ENCODE measurements at regions not wholly inside any gene's neighbourhood (a gene's known extent, or its start where the extent isn't known, plus 50 kb on each side); places are given as distances from the start of the nearest gene placed in this dataset.

GRCh38 chr6:100185615-100186014, 191.6 kb upstream of the MCHR2 start:
- H3K4me3 Mint-ChIP-seq, result no peak overlapping the region
- no peaks in the 10 kb centered on the region for H3K27me3 Mint-ChIP-seq
- no peak overlapping the region for H3K27ac Mint-ChIP-seq
- H3K36me3 Mint-ChIP-seq, result no peaks in the 10 kb centered on the region
- no peaks in the 10 kb centered on the region for H3K4me1 Mint-ChIP-seq
- H3K9me3 Mint-ChIP-seq, result no peaks in the 10 kb centered on the region

DNA sequence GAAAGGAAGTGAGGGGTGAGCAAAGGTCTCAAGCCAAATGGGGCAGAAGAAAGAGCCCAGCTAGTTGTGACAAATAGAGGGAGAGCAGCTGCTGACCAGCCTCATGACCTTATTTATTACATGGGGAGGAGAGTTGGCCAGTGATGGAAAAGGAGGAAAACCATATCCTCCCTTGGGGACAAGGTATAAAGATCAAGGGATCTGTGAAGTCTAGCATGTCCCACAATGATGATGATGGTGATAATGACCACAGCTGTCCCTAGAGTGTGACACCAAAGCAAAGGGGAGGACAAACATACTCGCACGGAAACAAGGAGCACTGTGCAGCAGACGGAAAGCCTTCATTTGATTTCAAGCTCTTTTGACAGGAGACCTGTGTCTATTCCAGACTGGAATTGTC, 190.4 kb upstream of the MCHR2 start:
- Mint-ChIP-seq H3K9me3 (no peaks in the 10 kb centered on the region), H3K27ac (no peak overlapping the region), H3K4me1 (no peaks in the 10 kb centered on the region), H3K4me3 (no peak overlapping the region), H3K27me3 (no peaks in the 10 kb centered on the region), H3K36me3 (no peaks in the 10 kb centered on the region)

GRCh38 chr6:100182313-100182712, 188.3 kb upstream of the MCHR2 start:
- H3K9me3 Mint-ChIP-seq, result no peaks in the 10 kb centered on the region
- no peak overlapping the region for H3K27ac Mint-ChIP-seq
- H3K4me3 Mint-ChIP-seq, result no peak overlapping the region
- H3K4me1 Mint-ChIP-seq, result no peaks in the 10 kb centered on the region
- H3K27me3 Mint-ChIP-seq, result peaks cover 1% of the 10 kb centered on the region
- no peaks in the 10 kb centered on the region for H3K36me3 Mint-ChIP-seq

DNA sequence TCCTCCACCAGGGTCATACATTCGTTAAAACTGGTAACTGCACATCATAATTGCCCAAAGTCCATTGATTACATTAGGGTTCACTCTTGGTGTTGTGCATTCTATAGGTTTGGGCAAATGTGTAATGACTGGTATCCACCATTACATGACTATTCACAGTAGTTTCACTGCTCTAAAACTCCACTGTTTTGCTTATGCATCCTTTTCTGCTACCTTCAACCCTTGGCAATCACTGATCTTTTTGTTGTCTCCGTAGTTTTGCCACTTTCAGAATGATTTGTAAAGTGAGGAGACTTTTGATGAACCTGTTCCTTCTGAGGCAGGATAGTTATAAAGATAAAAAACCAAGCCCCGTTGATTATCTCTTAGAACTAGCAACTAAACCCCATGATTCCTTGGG, 187.3 kb upstream of the MCHR2 start:
- H3K27ac Mint-ChIP-seq, result no peak overlapping the region
- H3K27me3 Mint-ChIP-seq, result peaks cover 1% of the 10 kb centered on the region
- H3K4me1 Mint-ChIP-seq, result no peaks in the 10 kb centered on the region
- H3K9me3 Mint-ChIP-seq, result no peaks in the 10 kb centered on the region
- no peak overlapping the region for H3K4me3 Mint-ChIP-seq
- H3K36me3 Mint-ChIP-seq, result no peaks in the 10 kb centered on the region

DNA sequence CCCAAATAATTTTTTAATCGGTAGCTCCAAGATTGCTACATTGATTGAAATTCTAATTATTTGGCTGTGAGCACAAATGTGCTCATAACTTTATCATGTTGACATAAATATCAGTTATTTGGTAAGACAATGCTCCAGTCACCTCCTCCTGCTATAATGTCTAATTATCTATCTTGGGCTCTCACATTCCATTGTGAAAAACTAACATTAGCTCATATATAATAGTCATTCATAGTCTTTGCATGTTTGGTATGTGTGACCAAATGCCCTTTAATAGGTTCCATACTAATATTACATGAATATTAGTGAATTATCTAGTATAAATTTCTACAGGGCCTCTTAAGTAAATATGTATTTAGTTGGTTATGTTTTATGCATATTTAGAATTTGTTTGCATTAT, 185.6 kb upstream of the MCHR2 start:
- Mint-ChIP-seq H3K27me3 (peaks cover 1% of the 10 kb centered on the region), H3K36me3 (no peaks in the 10 kb centered on the region), H3K9me3 (no peaks in the 10 kb centered on the region), H3K4me1 (no peaks in the 10 kb centered on the region), H3K4me3 (no peak overlapping the region), H3K27ac (no peak overlapping the region)

- Mint-ChIP-seq H3K9me3 (no peaks in the 10 kb centered on the region), H3K4me1 (no peaks in the 10 kb centered on the region), H3K27ac (no peak overlapping the region), H3K4me3 (no peak overlapping the region), H3K27me3 (peaks cover 1% of the 10 kb centered on the region), H3K36me3 (no peaks in the 10 kb centered on the region)
Observed at GRCh38 chr6:100177956-100178355, 183.9 kb upstream of the MCHR2 start.

GRCh38 chr6:100176951-100177710, 183.1 kb upstream of the MCHR2 start:
- Mint-ChIP-seq H3K36me3 (no peaks in the 10 kb centered on the region), H3K4me3 (no peak overlapping the region), H3K4me1 (no peaks in the 10 kb centered on the region), H3K27ac (no peak overlapping the region), H3K9me3 (no peaks in the 10 kb centered on the region), H3K27me3 (peaks cover 1% of the 10 kb centered on the region)

DNA sequence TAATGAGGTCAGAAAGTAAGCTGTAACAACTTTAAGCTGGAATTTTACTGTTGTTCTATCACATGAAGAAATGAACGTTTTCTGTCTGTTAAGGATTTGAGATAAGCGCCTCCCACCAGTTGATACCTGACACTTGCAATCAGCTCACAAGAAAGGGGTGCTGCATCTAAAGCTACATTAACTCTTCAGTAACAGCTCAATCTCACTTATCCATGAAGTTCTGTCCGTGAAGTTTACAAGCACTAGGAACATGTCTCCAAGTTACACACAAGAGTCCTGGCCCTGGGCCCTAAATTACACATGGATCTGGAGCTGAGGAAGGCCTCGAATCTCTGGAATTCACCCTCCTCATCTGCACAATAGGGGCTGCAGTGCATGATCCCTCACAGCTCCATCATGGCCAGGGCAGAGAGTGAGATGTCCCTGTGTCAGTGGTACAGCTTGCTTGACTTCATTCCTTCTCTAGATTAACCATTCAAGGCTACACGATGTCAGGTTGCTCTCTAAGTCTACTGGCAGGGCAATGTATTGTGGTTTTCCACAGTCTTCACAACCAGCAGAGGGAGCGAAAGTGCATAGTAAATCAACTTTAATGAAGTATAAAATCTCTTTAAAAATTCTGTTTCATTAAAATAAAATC, 182.4 kb upstream of the MCHR2 start:
- Mint-ChIP-seq H3K27ac (no peak overlapping the region), H3K27me3 (peaks cover 1% of the 10 kb centered on the region), H3K4me3 (no peak overlapping the region), H3K4me1 (no peaks in the 10 kb centered on the region), H3K36me3 (no peaks in the 10 kb centered on the region), H3K9me3 (no peaks in the 10 kb centered on the region)

DNA sequence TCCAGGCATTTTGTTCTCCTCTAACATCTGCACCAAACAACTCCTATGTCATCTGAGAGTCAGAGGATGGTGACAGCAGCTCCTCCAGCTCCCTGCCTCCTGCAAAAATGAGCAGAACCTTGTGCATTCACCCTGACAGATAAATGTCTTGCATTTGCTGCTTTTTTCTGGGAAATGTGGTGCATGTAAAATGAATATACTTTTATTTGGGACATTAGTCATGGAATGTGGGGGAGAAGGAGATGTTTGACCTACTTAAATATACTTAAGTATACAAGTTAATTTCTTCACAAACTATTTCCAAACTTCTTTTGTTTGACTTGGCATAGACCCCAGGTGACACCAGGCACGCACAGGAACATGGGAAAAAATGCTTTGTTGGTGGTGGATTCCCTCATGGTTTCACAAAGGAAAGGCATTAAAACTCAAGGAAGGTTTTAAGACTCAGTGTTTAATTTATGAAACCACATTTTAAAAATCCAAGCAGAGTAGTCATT, 181.8 kb upstream of the MCHR2 start:
- H3K36me3 Mint-ChIP-seq, result no peaks in the 10 kb centered on the region
- peaks cover 1% of the 10 kb centered on the region for H3K27me3 Mint-ChIP-seq
- H3K27ac Mint-ChIP-seq, result no peak overlapping the region
- H3K4me3 Mint-ChIP-seq, result no peak overlapping the region
- H3K4me1 Mint-ChIP-seq, result no peaks in the 10 kb centered on the region
- H3K9me3 Mint-ChIP-seq, result no peaks in the 10 kb centered on the region

DNA sequence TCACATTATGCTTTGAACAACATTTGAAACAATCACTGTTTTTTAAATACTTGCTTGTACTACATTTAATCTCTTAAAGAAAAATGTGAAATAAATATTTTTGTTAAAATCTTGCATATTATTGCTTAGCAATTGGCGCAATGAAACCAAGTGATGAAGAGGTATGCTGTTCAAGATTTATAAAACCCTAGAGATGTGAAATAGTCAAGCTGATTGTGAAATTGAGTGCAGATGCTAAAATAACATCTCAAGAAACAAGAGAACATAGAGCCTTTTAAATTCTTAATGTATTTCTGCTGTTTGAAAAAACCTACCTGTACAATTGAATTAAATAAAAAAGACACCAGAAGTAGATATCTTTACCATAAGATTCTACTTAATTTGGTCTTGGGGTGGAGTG, 179.2 kb upstream of the MCHR2 start:
- Mint-ChIP-seq H3K27me3 (peaks cover 2% of the 10 kb centered on the region), H3K4me3 (no peak overlapping the region), H3K4me1 (no peaks in the 10 kb centered on the region), H3K9me3 (no peaks in the 10 kb centered on the region), H3K27ac (no peak overlapping the region), H3K36me3 (no peaks in the 10 kb centered on the region)

GRCh38 chr6:100172322-100172713, 178.3 kb upstream of the MCHR2 start:
- Mint-ChIP-seq H3K4me3 (no peak overlapping the region), H3K27me3 (peaks cover 2% of the 10 kb centered on the region), H3K36me3 (no peaks in the 10 kb centered on the region), H3K4me1 (no peaks in the 10 kb centered on the region), H3K9me3 (no peaks in the 10 kb centered on the region), H3K27ac (no peak overlapping the region)

DNA sequence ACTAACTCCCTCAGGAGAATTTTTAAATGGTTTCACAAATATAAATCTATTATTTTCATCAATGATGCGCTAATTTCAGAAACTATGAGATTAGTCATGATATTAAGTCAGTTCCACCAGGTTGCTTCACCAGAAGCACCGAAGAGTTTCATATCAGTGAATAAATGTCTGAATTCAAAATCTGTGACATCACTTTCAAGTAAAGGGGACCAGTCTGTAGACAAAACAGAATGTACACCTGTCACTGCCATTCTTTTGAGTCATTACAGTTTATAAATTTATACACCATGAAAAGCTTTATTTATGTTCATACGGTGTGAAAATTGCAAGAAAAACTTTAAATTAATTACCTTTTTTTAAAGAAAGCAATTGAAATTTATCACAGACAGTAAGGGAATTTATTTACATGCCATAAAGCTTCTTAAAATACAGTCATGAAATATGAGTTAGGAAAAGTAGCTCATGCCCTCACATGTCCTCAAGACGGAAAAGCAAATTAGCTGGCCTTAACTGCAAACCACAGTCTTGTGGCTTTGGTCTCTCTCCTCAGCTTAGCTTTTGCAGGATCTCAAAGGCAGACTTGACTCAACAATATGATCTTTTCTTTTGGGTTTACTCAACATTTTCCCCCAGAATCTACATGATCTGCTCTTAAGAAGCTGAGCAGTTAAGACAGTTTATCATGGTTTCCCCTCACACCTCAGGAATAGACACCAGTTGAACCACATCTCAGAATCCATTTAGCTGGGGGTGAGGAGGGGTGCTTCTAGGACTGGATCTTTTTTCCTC, 177.7 kb upstream of the MCHR2 start:
- no peak overlapping the region for H3K4me3 Mint-ChIP-seq
- H3K27me3 Mint-ChIP-seq, result peaks cover 5% of the 10 kb centered on the region
- no peak overlapping the region for H3K27ac Mint-ChIP-seq
- no peaks in the 10 kb centered on the region for H3K9me3 Mint-ChIP-seq
- H3K36me3 Mint-ChIP-seq, result no peaks in the 10 kb centered on the region
- no peaks in the 10 kb centered on the region for H3K4me1 Mint-ChIP-seq

- no peak overlapping the region for H3K27ac Mint-ChIP-seq
- H3K4me3 Mint-ChIP-seq, result no peak overlapping the region
- H3K9me3 Mint-ChIP-seq, result no peaks in the 10 kb centered on the region
- H3K36me3 Mint-ChIP-seq, result no peaks in the 10 kb centered on the region
- peaks cover 5% of the 10 kb centered on the region for H3K27me3 Mint-ChIP-seq
- H3K4me1 Mint-ChIP-seq, result no peaks in the 10 kb centered on the region
Observed at GRCh38 chr6:100168148-100168547, 174.1 kb upstream of the MCHR2 start.

GRCh38 chr6:100167585-100167984, 173.6 kb upstream of the MCHR2 start:
- H3K4me3 Mint-ChIP-seq, result no peak overlapping the region
- no peaks in the 10 kb centered on the region for H3K9me3 Mint-ChIP-seq
- H3K36me3 Mint-ChIP-seq, result no peaks in the 10 kb centered on the region
- H3K27ac Mint-ChIP-seq, result no peak overlapping the region
- no peaks in the 10 kb centered on the region for H3K4me1 Mint-ChIP-seq
- H3K27me3 Mint-ChIP-seq, result peaks cover 5% of the 10 kb centered on the region

DNA sequence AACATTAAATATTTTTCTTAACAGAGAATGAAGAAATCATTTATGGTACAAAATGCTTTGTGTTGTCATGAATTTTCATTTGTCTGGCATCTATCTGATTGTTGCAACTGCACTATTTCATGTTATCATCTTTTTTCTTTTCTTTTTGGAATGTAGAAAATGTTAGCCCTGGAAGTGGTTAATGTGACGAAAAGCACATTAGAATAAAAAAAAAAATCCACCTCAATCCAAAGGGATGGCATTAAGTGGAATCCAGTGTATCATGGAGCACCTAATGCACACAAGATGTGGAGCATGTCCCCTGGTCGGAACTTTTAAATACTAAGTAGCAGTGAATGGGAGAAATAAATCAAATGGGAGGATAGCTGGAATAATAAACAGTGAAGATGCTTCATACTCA, 172.9 kb upstream of the MCHR2 start:
- Mint-ChIP-seq H3K4me3 (no peak overlapping the region), H3K27me3 (peaks cover 5% of the 10 kb centered on the region), H3K36me3 (no peaks in the 10 kb centered on the region), H3K27ac (no peak overlapping the region), H3K4me1 (no peaks in the 10 kb centered on the region), H3K9me3 (no peaks in the 10 kb centered on the region)

Data from IgD-negative memory B cell (primary cell).